NCI-H345 (cell line): ENCODE measurements at regions not wholly inside any gene's neighbourhood (a gene's known extent, or its start where the extent isn't known, plus 50 kb on each side); places are given as distances from the start of the nearest gene placed in this dataset.
"Not testable (repeated sequence)": the region's sequence is repeated elsewhere in the genome, so short reads cannot be mapped to it uniquely, and the experiment has no call there.

Source experiments
- DNase-seq: peaks from one replicate; lab custom pipeline; 2025; lab: John Stamatoyannopoulos, UW

- no peak for DNase-seq
Measured at GRCh38 chr2:64795024-64795592, 141.4 kb upstream of the SERTAD2 start.

- DNase-seq: no peak
Measured at GRCh38 chr2:64796926-64797325, 143.2 kb upstream of the SERTAD2 start.

GRCh38 chr2:64797881-64798575 lies 144.3 kb upstream of the SERTAD2 start:
- DNase-seq: peak; percentile 42

DNA sequence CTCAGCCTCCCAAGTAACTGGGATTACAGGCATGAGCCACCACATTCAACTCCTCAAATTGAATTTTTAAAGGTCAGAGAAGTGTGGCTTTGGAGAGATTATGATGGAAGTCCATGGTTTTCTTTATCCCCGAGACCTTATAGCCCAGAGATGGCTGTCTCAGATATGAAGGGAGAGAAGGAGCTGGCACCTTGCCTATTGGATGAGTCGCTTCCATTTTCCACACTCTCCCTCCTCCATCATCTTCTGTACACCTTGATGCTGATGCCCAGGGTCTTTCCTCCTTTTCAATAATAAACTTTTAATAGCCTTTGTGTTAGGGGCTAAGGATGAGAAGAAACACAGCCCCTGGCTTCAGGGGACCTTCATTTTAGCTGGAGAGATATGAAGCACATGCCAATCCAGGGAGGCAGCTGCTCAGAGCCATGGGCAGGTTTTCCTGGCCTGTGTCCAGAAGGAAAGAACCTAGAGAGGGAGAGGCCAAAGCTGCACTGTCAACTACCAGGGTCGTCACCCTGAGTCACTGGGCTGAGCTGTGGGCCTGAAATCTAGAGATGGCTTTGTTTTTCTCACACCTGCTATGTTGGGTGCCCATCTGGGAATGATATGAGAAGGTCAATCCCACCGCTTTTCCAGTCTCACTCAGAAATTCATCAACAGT lies 146.0 kb upstream of the SERTAD2 start:
- no peak for DNase-seq

DNA sequence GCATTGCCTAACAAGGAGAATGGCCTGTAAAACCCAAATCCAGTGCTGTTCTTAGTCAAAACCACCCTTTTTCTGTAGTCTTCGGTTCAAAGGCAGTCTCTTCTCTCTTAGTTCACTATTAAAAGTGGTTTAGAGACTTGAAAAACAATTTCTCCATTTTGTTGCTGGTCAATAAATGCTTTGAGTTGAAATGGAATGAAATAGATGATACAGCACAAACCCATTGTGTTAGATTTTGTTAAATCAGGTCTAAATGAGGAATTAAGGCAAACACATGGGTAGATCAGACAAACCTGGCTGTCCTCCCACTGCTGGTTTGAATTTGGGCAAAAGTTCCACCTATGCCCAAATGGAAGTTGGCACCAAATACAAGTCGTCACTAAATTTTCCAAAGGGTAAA lies 150.1 kb upstream of the SERTAD2 start:
- no peak for DNase-seq

- DNase-seq: no peak
Measured at GRCh38 chr2:64804651-64805050, 150.9 kb upstream of the SERTAD2 start.

GRCh38 chr2:64807417-64807816 lies 153.7 kb upstream of the SERTAD2 start:
- no peak for DNase-seq

DNA sequence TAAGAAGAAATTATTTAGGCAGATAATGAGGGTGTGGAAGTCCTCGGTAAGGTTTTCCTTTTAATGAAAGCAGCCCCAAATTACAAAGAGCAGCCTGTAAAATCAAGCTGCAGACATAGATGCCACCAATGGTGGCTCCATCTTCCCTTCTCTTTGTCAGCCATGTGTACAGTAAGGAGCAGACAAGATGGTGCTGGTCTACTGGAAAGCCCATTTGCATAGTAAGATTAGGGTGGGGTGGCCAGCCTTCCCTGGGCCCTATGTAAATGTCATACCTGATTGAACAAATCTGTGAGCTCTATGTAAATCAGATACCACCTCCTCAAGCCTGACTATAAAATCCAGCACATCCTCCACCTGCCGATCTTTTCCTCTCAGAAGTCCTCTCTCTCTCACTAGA lies 154.4 kb upstream of the SERTAD2 start:
- DNase-seq: no peak

GRCh38 chr2:64808754-64809153 lies 155.0 kb upstream of the SERTAD2 start:
- DNase-seq: no peak

- DNase-seq: no peak
Measured at GRCh38 chr2:64809216-64809615, 155.5 kb upstream of the SERTAD2 start.

DNA sequence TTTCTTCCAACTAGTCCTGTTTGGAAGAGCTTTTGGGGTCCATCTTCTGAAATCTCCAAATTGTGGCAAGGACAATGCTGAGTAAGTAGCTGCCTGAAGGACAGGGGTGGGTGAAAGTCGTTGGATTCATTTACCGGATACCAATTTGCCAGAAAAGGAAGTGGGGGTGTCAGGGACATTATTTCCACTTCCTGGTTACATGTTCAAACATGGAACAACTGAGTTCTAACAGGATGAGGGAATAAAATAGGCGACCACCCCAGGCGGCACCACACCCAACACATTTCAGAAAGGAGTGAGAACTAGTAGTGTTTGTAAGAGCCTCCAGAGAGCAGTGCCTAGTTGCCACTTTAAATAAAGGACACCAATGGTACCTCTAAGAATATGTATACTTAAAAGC lies 158.6 kb upstream of the SERTAD2 start:
- DNase-seq: no peak

GRCh38 chr2:64814007-64814406 lies 160.3 kb upstream of the SERTAD2 start:
- no peak for DNase-seq

DNA sequence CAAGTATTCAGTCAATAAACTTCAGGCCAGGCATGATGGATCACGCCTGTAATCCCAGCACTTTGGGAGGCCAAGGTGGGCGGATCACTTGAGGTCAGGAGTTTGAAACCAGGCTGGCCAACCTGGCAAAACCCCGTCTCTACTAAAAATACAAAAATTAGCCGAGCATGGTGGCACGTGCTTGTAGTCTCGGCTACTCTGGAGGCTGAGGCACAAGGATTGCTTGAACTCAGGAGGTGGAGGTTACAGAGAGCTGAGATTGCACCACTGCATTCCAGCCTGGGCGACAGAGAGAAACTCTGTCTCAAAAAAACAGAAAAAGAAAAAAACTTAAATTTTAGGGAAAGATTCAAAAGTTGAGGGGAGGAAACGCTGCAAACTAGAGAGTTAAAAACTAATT lies 162.8 kb upstream of the SERTAD2 start:
- DNase-seq: not testable (repeated sequence)

DNA sequence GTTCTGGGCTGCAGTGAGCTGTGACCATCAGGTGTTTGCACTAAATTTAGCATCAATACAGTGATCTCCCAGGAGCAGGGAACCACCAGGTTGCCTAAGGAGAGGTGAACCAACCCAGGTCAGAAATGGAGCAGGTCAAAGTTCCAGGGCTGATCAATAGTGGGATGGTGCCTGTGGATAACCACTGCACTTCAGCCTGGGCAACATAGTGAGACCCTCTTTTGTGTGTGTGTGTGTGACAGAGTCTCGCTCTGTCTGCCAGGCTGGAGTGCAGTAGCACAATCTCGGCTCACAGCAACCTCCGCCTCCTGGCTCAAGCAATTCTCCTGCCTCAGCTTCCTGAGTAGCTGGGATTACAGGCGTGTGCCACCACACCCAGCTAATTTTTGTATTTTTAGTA lies 163.7 kb upstream of the SERTAD2 start:
- no peak for DNase-seq

DNA sequence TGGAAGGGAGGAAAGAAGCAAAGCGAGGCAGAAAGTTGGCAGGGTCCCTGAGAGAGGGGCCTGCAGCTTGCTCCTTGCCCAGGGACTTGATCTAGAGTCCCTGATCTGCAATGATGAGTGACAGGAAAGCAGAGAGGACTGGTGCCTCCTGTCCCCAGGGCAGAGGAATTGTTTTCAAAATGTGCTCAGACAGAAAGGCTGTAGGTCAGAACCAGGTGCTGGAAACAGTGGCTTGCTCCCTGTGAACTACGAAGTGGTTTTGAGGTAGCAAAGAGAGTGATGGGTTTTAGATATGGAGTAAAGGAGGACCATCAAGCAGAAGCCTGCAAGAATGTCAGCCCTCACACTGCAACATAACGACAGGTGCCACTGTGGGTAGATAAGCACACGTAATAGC lies 164.9 kb upstream of the SERTAD2 start:
- DNase-seq: no peak

GRCh38 chr2:64819361-64819760 lies 165.6 kb upstream of the SERTAD2 start:
- no peak for DNase-seq

DNA sequence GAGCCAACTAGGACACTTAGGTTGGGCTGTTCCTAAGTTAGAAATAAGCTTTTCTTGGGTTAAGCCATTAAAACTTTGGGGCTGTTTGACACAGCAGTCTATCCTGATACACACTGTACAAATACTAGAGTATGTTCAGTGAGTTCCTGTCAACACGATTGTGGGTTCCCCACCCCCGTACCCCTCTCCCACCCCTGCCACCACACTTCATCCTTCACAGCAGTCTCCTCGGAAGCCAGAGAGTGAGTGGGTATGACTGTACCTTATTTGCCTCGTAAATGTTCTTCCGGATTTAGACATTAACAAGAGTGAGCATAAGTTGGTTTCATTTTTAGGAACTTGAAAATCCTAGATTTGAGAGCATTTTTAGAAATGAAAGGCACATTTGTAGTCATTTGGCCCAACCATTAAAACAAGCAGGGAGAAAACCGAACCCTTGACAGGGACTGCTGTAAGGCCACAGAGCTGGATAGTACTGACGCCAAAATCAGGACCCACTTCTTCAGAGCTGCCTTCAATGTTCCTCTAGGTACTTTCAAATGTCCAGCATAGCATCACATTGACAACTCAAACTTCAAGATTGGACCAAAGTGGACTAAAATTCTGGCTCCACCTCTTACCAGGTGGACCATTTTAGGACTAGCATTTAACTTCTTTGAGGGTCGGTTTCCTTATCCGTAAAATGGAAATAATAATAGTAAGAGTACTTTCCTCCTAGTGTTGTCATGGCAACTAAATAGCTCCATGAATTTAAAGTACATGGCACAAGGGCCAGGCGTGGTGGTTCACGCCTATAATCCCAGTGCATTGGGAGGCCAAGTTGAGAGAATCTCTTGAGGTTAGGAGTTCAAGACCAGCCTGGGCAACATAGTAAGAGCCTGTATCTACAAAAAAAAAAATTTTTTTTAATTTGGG lies 166.3 kb upstream of the SERTAD2 start:
- DNase-seq: no peak

DNA sequence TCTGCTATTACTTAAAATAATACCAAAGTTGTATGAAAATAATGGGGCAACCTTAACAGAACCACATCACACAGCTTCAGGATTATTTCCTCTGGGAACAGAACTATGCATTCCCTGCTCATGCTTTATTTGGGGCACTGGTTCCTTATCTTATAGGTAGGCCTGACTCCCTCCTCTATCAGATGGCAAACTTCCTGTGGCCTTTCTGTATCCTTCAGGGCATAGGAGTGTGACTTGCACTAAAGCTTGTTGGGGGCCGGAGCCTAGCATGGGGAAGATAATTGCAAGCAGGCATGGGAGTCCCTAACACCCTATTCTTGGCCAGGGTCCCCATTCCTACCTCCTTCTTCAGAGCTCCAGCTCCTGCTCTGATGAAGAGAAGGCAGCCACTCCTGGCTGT lies 167.2 kb upstream of the SERTAD2 start:
- DNase-seq: no peak

DNA sequence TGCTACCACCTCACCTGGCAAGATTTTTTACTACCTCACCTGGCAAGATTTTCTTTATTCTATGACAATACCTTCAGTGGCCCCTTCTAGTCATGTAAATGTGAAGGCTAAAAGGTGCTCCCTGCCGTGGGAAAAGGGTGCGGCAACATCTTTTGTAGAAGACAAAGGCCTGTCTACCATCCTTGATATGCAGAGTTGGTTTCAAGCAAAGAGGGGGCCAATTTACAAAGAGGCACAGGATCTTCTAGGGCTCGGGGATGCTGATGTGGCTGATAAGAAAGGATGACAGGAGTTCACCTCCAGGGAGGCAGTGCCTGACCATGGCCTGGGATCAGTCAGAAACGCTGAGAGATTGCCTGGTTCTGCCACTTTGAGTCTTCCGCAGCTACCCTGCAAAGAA lies 165.4 kb upstream of the SLC1A4 start:
- DNase-seq: no peak

- no peak for DNase-seq
Measured at GRCh38 chr2:64825831-64826491, 163.2 kb upstream of the SLC1A4 start.

GRCh38 chr2:64826703-64827102 lies 162.5 kb upstream of the SLC1A4 start:
- DNase-seq: no peak

DNA sequence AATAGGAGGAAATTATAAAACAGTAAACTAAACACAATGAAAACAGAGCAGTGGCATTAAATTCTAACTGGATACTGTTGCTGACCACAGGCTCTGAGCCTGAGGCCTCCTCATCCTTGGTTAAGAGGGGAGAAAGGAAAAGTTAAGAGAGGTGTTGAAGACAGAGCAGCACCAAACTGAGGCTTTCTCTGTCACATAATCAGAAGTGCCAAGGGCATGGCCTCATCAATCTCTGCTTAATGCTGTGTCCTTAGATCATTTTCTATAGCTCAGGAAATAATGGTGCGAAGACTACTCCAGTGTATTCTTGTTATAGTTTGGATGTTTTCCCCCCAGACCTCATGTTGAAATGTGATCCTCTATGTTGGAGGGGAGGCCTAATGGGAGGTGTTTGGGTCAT lies 160.9 kb upstream of the SLC1A4 start:
- DNase-seq: no peak
